HG03457 (cell line): ENCODE measurements at regions not wholly inside any gene's neighbourhood (a gene's known extent, or its start where the extent isn't known, plus 50 kb on each side); places are given as distances from the start of the nearest gene placed in this dataset.
"Not testable (repeated sequence)": the region's sequence is repeated elsewhere in the genome, so short reads cannot be mapped to it uniquely, and the experiment has no call there.

Source experiments
- ATAC-seq: cut with Tn5 transposase; IDR thresholded peaks from one replicate; pipeline ENCODE4 v1.9.1; 2021; ENCODE audit warnings: moderate number of reproducible peaks; ENCODE audit not compliant: unreplicated experiment

GRCh38 chr2:111519071-111519470 lies 364.9 kb downstream of the ANAPC1 start:
- no peak for ATAC-seq

DNA sequence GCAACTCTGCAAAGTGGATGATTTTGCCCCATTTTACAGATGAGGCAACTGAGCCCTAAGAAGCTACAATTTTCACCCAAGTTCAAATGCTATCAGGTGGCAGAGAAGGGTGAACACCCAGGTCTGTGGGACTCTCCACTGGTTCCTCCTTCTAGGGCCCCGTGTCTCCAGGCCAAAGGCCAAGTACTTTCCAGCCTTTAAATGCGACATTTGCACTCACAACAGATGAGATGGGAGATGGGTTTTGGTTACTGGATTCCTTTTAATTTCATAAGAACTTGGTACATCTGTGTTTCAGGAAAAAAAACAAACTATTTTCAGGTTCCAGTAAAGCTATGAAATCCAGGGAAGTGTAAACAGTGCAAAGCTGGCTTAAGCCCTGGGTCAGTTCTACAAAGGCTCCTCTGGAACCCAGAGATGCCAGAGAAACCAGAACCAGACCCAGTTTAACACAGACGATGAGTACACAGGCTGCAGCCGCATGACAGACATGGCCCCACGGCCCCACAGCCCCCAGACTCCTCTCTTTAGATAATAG lies 361.7 kb downstream of the ANAPC1 start:
- no peak for ATAC-seq

GRCh38 chr2:111523009-111523408 lies 361.0 kb downstream of the ANAPC1 start:
- ATAC-seq, result no peak

DNA sequence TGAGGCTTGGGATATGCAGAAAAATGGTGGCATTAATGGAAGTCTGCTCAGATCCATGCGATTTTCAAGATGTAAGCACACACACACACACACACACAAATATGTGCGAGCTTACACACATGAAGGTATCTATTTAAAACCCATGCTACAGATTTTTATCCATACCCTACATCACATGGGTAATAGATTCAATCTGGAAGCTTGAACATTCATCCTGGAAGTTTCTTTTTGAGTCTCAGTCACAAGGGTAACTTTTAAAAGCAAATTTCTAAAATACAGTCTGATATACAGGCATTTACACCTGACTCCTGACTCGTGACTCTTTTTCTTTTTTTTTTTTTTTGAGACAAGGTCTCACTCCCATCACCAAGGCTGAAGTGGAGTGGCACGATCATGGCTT lies 359.0 kb downstream of the ANAPC1 start:
- not testable (repeated sequence) for ATAC-seq

DNA sequence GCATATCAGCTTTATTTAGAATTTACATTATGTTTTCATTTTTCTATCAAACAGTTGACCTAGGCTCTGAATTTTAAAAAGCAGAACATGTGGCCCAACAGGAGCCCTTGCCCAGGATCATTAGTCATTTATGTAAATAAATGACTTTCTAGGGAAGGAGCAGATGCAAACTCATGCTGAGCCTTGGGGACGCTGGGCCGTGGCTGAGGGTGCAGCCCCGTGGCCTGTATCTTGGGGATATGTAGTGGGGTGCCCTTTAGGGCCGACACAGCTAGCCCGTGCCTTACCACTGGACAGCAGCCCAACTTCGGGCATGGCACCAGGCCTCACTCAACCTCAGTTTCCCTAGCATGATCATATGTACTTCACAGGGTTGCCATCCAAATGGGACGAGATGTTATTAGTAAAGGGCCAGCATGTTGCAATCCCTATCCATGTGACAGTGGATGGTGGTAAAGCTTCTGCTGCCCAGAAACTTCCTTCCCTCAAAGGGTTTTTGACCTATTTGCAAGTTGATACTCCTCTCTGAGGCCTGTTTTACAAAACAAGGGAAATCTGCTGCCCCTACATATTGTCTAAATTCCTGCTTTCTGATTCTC lies 357.9 kb downstream of the ANAPC1 start:
- not testable (repeated sequence) for ATAC-seq

GRCh38 chr2:111527707-111528400 lies 356.1 kb downstream of the ANAPC1 start:
- ATAC-seq, result not testable (repeated sequence)

DNA sequence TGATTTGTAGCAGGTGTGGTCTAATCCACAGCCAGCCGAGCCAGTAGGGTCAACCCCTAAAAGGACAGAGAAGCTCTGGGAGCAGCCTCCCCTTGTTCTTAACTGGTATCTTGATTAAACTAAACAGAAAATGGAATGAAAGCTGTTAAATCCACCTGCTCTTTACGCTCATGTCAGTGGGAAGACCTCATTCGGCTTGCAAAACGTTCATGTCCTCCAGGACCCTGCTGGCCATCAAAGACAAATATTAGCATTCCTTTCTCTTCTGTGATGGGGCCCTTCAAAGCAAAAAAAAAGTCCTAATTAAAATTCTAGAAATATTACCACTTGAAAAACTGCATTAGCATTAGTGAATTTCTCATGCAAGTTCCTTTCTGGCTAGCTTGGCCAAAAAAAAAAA lies 355.0 kb downstream of the ANAPC1 start:
- ATAC-seq, result not testable (repeated sequence)

GRCh38 chr2:111530239-111530965 lies 353.6 kb downstream of the ANAPC1 start:
- ATAC-seq, result not testable (repeated sequence)

DNA sequence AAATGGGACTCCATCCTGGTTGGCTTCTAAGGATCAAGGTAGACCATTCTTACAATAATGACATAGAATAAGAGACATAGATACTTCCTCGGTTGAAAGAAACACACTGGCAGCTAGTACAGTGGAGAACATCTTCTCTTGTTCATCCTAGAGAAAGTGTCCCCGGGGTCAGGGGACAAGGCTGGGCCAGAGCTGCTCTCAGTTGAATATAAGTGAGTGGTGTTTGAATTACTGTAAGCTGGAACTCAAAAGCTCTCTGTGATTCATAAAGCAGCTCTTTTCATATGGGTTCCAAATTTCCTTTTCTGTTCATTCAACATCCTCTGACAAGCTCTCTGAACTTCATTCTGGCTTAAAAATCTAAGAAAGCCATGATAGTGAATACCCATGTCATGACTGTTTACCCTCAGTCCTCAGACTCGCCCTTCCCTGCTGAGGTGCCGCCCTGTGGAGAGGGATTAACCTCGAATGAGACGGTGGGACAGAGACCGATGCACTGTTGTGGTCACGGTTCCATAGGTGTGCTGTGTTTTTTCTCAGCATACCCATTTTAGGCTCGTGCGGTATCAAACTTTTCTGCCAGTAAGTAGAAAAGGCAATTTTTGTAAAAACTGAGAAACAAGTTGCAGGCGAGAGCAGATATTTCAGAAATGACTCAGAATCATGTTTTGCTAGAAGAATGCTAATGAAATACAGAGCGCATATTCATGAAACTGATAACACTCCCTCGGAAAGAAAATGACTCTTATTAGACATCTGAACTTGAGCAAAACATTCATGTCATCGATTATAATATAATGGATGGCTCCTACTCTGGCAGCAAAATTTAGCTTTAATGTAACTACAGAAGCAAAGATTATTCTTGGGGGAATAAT lies 351.1 kb downstream of the ANAPC1 start:
- not testable (repeated sequence) for ATAC-seq

- not testable (repeated sequence) for ATAC-seq
Measured at GRCh38 chr2:111533557-111534247, 350.3 kb downstream of the ANAPC1 start.

GRCh38 chr2:111534910-111535352 lies 349.1 kb downstream of the ANAPC1 start:
- no peak for ATAC-seq

- no peak for ATAC-seq
Measured at GRCh38 chr2:111535404-111535803, 348.6 kb downstream of the ANAPC1 start.

- no peak for ATAC-seq
Measured at GRCh38 chr2:111537078-111537655, 346.8 kb downstream of the ANAPC1 start.

- not testable (repeated sequence) for ATAC-seq
Measured at GRCh38 chr2:111539991-111540390, 344.0 kb downstream of the ANAPC1 start.

GRCh38 chr2:111542120-111542774 lies 341.7 kb downstream of the ANAPC1 start:
- not testable (repeated sequence) for ATAC-seq

DNA sequence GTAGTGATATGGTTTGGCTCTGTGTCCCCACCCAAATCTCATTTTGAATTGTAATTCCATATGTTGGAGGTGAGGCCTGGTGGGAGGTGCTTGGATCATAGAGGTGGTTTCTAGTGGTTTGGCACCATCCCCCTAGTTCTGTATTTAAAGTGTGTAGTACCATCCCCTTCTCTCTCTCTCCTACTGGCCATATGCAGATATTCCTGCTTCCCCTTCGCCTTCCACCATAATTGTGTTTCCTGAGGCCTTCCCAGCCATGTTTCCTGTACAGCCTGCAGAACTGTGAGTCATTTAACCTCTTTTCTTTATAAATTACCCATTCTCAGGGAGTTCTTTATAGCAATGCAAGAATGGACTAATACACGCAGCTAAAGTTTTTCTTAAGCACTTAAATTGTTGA lies 340.0 kb downstream of the ANAPC1 start:
- ATAC-seq, result not testable (repeated sequence)

GRCh38 chr2:111545723-111546431 lies 338.1 kb downstream of the ANAPC1 start:
- not testable (repeated sequence) for ATAC-seq

DNA sequence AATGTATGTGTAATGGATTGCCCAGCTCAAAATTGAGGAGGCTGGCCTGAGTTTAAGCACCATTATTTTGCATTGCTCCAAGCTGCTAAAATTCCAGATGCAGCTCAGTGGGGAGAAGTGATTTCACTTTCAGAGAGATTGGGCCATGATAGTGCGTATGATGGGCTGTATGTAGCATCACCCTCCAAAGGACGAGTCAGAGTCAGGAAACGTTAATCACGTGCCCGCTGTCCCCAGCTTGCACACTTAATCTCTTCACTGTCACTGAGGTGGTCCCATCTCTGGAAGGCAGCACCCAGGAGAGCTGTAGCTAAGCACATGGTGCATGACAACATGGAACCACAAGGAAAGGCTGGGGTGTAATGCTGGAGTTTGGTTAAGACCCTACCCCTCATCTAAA lies 337.4 kb downstream of the ANAPC1 start:
- ATAC-seq, result not testable (repeated sequence)
